ENCODE measurements at regions not wholly inside any gene's neighbourhood (a gene's known extent, or its start where the extent isn't known, plus 50 kb on each side); places are given as distances from the start of the nearest gene placed in this dataset.

DNA sequence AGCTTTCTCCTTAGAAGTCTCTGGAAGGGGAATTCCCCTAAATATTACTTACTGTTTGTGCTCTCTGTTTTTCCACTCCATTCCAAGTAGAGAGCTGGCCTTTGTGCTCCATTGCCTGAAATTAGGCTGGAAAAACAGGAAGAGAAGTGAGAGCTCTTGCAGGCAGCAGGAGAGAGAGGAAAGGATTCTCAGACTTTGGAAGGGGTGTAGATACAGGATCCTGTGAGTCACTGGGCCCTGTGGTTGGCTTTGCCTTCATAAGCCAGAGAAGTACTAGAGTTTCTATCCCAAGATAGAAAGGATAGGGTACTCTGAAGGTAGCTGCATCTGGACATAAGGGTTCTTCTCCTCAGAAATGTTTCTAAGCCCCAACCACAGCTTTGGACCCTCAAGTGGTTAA is 188.9 kb downstream of the CMPK2 start:
- intact Hi-C loops (cut with DNase I; ENCODE audit: low total_unique reads), result no loop called here
- H3K27ac ChIP-seq, result no peak overlapping the region
- no peak for TF ChIP-seq POLR2A (IDR thresholded peaks at IDR 0.05)
- TF ChIP-seq, protein P1, sequence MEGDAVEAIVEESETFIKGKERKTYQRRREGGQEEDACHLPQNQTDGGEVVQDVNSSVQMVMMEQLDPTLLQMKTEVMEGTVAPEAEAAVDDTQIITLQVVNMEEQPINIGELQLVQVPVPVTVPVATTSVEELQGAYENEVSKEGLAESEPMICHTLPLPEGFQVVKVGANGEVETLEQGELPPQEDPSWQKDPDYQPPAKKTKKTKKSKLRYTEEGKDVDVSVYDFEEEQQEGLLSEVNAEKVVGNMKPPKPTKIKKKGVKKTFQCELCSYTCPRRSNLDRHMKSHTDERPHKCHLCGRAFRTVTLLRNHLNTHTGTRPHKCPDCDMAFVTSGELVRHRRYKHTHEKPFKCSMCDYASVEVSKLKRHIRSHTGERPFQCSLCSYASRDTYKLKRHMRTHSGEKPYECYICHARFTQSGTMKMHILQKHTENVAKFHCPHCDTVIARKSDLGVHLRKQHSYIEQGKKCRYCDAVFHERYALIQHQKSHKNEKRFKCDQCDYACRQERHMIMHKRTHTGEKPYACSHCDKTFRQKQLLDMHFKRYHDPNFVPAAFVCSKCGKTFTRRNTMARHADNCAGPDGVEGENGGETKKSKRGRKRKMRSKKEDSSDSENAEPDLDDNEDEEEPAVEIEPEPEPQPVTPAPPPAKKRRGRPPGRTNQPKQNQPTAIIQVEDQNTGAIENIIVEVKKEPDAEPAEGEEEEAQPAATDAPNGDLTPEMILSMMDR (IDR thresholded peaks at IDR 0.05 in 8 of 11, conservative IDR thresholded peaks at IDR 0.05 in 3 of 11), result no peak
- TF ChIP-seq POLR2AphosphoS5 (IDR thresholded peaks at IDR 0.05), result no peak
- H3K9me3 ChIP-seq, result no peaks in the 10 kb centered on the region
- peaks cover 0 to 9% (median 0%) of the 10 kb centered on the region in 7 donors for H3K27me3 ChIP-seq (replicated peaks in 1 of 7)
- DNase-seq, result no peak
- no peak overlapping the region for H3K4me3 ChIP-seq
- no peaks in the 10 kb centered on the region for H3K4me1 ChIP-seq
- no peaks in the 10 kb centered on the region for H3K36me3 ChIP-seq

DNA sequence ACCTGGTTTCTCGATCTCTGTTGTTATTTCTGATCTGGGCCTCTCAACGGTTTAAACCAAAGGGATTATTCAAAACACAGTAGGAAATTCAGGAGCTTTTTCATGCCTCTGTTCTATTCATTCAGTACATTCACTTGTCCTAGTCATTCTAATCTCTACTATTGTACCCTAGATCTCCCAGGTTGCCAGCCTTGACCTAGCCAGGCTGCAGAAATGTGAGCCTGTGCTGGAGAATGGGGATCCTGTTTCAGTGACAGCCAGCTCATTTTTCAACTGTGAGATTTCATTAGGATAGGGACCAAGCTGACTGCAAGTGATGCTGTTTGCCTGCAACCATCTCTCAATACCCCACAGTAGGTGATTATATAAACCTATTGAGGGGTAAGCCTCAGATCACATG is 186.2 kb downstream of the CMPK2 start:
- intact Hi-C loops (cut with DNase I; ENCODE audit: low total_unique reads), result no loop called here
- WGBS, 5 donors, result 51 to 68% (median 55%) methylated on average over 2 of the region's 2 CpGs
- no peak for DNase-seq

DNA sequence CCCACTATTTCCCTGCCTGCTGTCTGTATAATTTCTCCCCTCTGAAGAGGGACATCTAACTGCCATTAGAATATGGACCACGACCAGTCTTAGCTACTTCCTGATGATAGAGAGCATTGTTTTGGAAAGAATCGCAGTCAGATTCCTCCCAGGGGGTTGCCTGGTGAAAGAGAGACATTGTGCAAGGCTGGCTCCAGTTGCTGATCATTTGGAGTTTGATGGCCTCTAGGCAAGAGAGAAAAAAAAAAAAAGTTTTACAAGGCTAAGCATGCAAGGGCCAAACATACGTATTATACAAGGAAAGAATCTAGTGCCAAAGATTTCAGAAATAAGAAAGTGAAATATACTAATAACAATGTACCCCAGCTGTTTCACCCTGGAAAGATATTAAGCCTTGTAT is 182.2 kb downstream of the CMPK2 start:
- Histone ChIP-seq H3K36me3 (no peaks in the 10 kb centered on the region), H3K4me1 (no peaks in the 10 kb centered on the region), H3K27ac (no peak overlapping the region), H3K9me3 (peaks cover 0 to 37% (median 12%) of the 10 kb centered on the region in 8 donors), H3K4me3 (no peak overlapping the region), H3K27me3 (replicated peaks in 1 of 7) (peaks cover 0 to 11% (median 0%) of the 10 kb centered on the region in 7 donors)
- WGBS, 5 donors, result 51 to 66% (median 57%) methylated on average over 3 of the region's 3 CpGs
- intact Hi-C loops (cut with DNase I; ENCODE audit: low total_unique reads), result no loop called here
- DNase-seq, result no peak
- TF ChIP-seq POLR2AphosphoS5 (IDR thresholded peaks at IDR 0.05), result no peak
- TF ChIP-seq, protein P1 (IDR thresholded peaks at IDR 0.05 in 8 of 11, conservative IDR thresholded peaks at IDR 0.05 in 3 of 11), result no peak
- TF ChIP-seq POLR2A (IDR thresholded peaks at IDR 0.05), result no peak

More for the DNA sequence above, 186.2 kb downstream of the CMPK2 start:
- Histone ChIP-seq H3K4me3 (no peak overlapping the region), H3K27ac (no peak overlapping the region), H3K27me3 (replicated peaks in 1 of 7) (peaks cover 0 to 11% (median 0%) of the 10 kb centered on the region in 7 donors), H3K4me1 (no peaks in the 10 kb centered on the region), H3K9me3 (peaks cover 0 to 8% (median 0%) of the 10 kb centered on the region in 8 donors), H3K36me3 (no peaks in the 10 kb centered on the region)
- no peak for TF ChIP-seq POLR2AphosphoS5 (IDR thresholded peaks at IDR 0.05)
- no peak for TF ChIP-seq POLR2A (IDR thresholded peaks at IDR 0.05)
- TF ChIP-seq, protein P1 (IDR thresholded peaks at IDR 0.05 in 8 of 11, conservative IDR thresholded peaks at IDR 0.05 in 3 of 11), result no peak

DNA sequence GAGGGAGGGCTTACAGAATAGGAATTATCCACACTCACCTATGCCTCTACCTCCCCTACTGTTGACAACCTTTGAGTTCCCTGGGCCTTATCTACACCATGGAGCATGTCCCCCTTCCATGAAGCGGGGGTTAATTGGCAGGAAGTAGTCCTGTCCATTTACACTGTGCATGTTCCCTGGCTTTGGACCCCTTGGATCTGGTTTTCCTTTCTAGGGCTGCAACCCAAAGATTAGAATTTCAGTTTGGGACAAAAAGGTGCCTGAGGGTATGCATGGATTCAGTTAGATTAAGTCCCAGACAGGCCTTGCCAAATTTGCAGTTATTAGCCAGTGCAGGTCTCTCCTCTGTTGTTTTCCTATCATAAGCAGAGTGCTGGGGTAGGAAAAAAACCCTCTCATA is 180.3 kb downstream of the CMPK2 start:
- Histone ChIP-seq H3K4me3 (no peak overlapping the region), H3K27ac (no peak overlapping the region), H3K27me3 (replicated peaks in 1 of 7) (peaks cover 0 to 11% (median 0%) of the 10 kb centered on the region in 7 donors), H3K36me3 (no peaks in the 10 kb centered on the region), H3K4me1 (no peaks in the 10 kb centered on the region), H3K9me3 (peaks cover 0 to 39% (median 12%) of the 10 kb centered on the region in 8 donors)
- no peak for DNase-seq
- TF ChIP-seq POLR2A (IDR thresholded peaks at IDR 0.05) (no peak), POLR2AphosphoS5 (IDR thresholded peaks at IDR 0.05) (no peak)
- TF ChIP-seq, protein P1 (IDR thresholded peaks at IDR 0.05 in 8 of 11, conservative IDR thresholded peaks at IDR 0.05 in 3 of 11), result no peak
- intact Hi-C loops (cut with DNase I; ENCODE audit: low total_unique reads), result no loop called here
- WGBS, 5 donors, result 79 to 100% (median 86%) methylated on average over 1 of the region's 1 CpG

Data from spleen (tissue), 11 donors.